WTC11 (cell line): ENCODE measurements at regions not wholly inside any gene's neighbourhood (a gene's known extent, or its start where the extent isn't known, plus 50 kb on each side); places are given as distances from the start of the nearest gene placed in this dataset.

ENCODE experiments used
- AR ChIP-seq: fragments of 250-450 bp; sonication (Bioruptor Pico); IDR thresholded peaks from 2 replicates; pipeline ENCODE4 v1.9.0; 2021; ENCODE audit warnings: mild to moderate bottlenecking
- ATF3 ChIP-seq: sonication (generic); formaldehyde crosslinking; conservative IDR thresholded peaks from 2 replicates; pipeline ENCODE4 v1.8.1; 2022; ENCODE audit warnings: mild to moderate bottlenecking, missing genetic modification reagents
- CREB1 ChIP-seq: sonication (generic); formaldehyde crosslinking; IDR thresholded peaks from 2 replicates; pipeline ENCODE4 v1.8.0; 2023; ENCODE audit warnings: mild to moderate bottlenecking, missing genetic modification reagents
- CTCF ChIP-seq: fragments of 200-600 bp; IDR thresholded peaks from 2 replicates; pipeline ENCODE4 v1.8.0; 2022; ENCODE audit warnings: antibody characterized with exemption
- ESRRA ChIP-seq: sonication (generic); formaldehyde crosslinking; IDR thresholded peaks from 2 replicates; pipeline ENCODE4 v1.8.1; 2022; ENCODE audit warnings: mild to moderate bottlenecking, missing genetic modification reagents, borderline replicate concordance
- FOXK1 ChIP-seq: sonication (generic); formaldehyde crosslinking; IDR thresholded peaks from 2 replicates; pipeline ENCODE4 v1.8.0; 2022; ENCODE audit warnings: mild to moderate bottlenecking, moderate library complexity, missing genetic modification reagents
- USF2 ChIP-seq: sonication (generic); formaldehyde crosslinking; IDR thresholded peaks from 2 replicates; pipeline ENCODE4 v1.8.1; 2023; ENCODE audit warnings: mild to moderate bottlenecking, missing genetic modification reagents, moderate library complexity
- ZNF121 ChIP-seq: sonication (generic); formaldehyde crosslinking; IDR thresholded peaks from 2 replicates; pipeline ENCODE4 v1.8.0; 2023; ENCODE audit warnings: missing genetic modification reagents

- TF ChIP-seq FOXK1 (no peak), AR (CRISPR knock-in tag) (no peak), CTCF (no peak), CREB1 (CRISPR knock-in tag) (no peak), USF2 (CRISPR knock-in tag) (no peak), ESRRA (CRISPR knock-in tag) (no peak), ATF3 (CRISPR knock-in tag) (no peak), ZNF121 (CRISPR knock-in tag) (no peak)
These were observed 89.9 kb upstream of the DCBLD2 start for GRCh38 chr3:98991393-98991792.
